DOHH2 (cell line): ENCODE measurements at regions not wholly inside any gene's neighbourhood (a gene's known extent, or its start where the extent isn't known, plus 50 kb on each side); places are given as distances from the start of the nearest gene placed in this dataset.

ENCODE experiments used
- H3F3A ChIP-seq: fragments of 200-600 bp; sonication (generic), shearing (Covaris generic); 2 replicates; pipeline ENCODE4 v1.6.0; 2016; ENCODE audit warnings: antibody characterized with exemption, mild to moderate bottlenecking; ENCODE audit not compliant: control insufficient read depth, insufficient read depth
- H3K27ac ChIP-seq: fragments of 200-600 bp; sonication (generic); 2 replicates; pipeline ENCODE4 v1.5.1; 2014; ENCODE audit warnings: low read depth, mild to moderate bottlenecking, low read length, moderate library complexity
- H3K27me3 ChIP-seq: fragments of 200-600 bp; sonication (generic); 2 replicates; pipeline ENCODE4 v1.6.1; 2014; ENCODE audit warnings: mild to moderate bottlenecking, low read length, mixed read lengths; ENCODE audit not compliant: control insufficient read depth
- H3K36me3 ChIP-seq: fragments of 200-600 bp; sonication (generic); 2 replicates; pipeline ENCODE4 v1.6.1; 2014; ENCODE audit warnings: mild to moderate bottlenecking, low read length, moderate library complexity, mixed read lengths; ENCODE audit not compliant: control insufficient read depth
- H3K4me1 ChIP-seq: fragments of 200-600 bp; sonication (generic); 2 replicates; pipeline ENCODE4 v1.6.1; 2014; ENCODE audit warnings: mild to moderate bottlenecking, low read length, mixed read lengths; ENCODE audit not compliant: control insufficient read depth
- H3K4me2 ChIP-seq: fragments of 200-600 bp; sonication (generic); 2 replicates; pipeline ENCODE4 v1.6.0; 2014; ENCODE audit warnings: mild to moderate bottlenecking, low read length, moderate library complexity
- H3K4me3 ChIP-seq: fragments of 200-600 bp; sonication (generic); 2 replicates; pipeline ENCODE4 v1.5.1; 2014; ENCODE audit warnings: mild to moderate bottlenecking, low read length, mixed read lengths
- H3K79me2 ChIP-seq: fragments of 200-600 bp; sonication (generic); 2 replicates; pipeline ENCODE4 v1.6.1; 2014; ENCODE audit warnings: mild to moderate bottlenecking, low read length, mixed read lengths; ENCODE audit not compliant: control insufficient read depth
- H3K9me2 ChIP-seq: fragments of 200-600 bp; sonication (generic); replicated peaks from 2 replicates; pipeline ENCODE4 v1.6.1; 2014; ENCODE audit warnings: mild to moderate bottlenecking, low read length, mixed read lengths; ENCODE audit not compliant: control insufficient read depth
- H3K9me3 ChIP-seq: fragments of 200-600 bp; sonication (generic); 2 replicates; pipeline ENCODE4 v1.6.1; 2014; ENCODE audit warnings: antibody characterized with exemption, low read length, mixed read lengths; ENCODE audit not compliant: control insufficient read depth, insufficient read depth
- H4K20me1 ChIP-seq: fragments of 200-600 bp; sonication (generic); 2 replicates; pipeline ENCODE4 v1.6.0; 2014; ENCODE audit warnings: low read depth, mild to moderate bottlenecking, antibody characterized with exemption, low read length, moderate library complexity; ENCODE audit not compliant: control insufficient read depth, insufficient read depth
- CTCF ChIP-seq: fragments of 200-600 bp; sonication (generic); IDR thresholded peaks from one replicate; pipeline ENCODE4 v1.5.1; 2014; ENCODE audit warnings: antibody characterized with exemption, mild to moderate bottlenecking, low read depth, low read length; ENCODE audit not compliant: poor library complexity, severe bottlenecking
- EZH2phosphoT487 ChIP-seq: fragments of 200-600 bp; sonication (generic); IDR thresholded peaks from 2 replicates; pipeline ENCODE4 v1.6.1; 2017; ENCODE audit warnings: borderline replicate concordance, mild to moderate bottlenecking, antibody characterized with exemption, low read length, moderate library complexity, mixed read lengths

DNA sequence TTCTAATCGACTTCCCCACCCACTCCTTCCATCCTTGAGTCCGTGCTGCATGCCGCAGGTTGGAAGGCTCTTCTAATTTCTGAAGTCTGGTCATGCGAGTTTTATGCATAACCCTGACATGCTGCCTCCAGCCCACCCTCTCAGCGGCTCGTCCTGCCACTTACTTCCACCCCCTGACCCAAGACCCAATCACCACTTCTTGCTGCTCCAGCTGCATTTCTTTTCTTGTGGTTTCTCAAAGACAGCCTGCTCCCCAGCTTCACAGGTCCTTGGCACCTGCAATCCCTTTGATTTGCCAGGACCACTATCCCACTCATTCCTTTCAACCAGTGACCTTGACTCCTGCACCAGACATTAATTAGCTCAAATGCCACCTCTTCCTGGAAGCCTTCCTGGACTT lies 486.7 kb downstream of the VRK1 start:
- H3K79me2 ChIP-seq = no peaks in the 10 kb centered on the region
- H4K20me1 ChIP-seq = no peaks in the 10 kb centered on the region
- no peak overlapping the region for H3K4me2 ChIP-seq
- H3K4me3 ChIP-seq = no peak overlapping the region
- H3K27me3 ChIP-seq = no peaks in the 10 kb centered on the region
- no peak overlapping the region for H3K27ac ChIP-seq
- no peaks in the 10 kb centered on the region for H3K36me3 ChIP-seq
- no peaks in the 10 kb centered on the region for H3K9me2 ChIP-seq
- no peaks in the 10 kb centered on the region for H3K4me1 ChIP-seq
- H3K9me3 ChIP-seq = no peaks in the 10 kb centered on the region; the same call in 1 of the 2 replicates
- TF ChIP-seq EZH2phosphoT487 (no peak), CTCF (no peak)
- H3F3A ChIP-seq = no peaks in the 10 kb centered on the region

GRCh38 chr14:97287956-97288355 lies 490.8 kb downstream of the VRK1 start:
- Histone ChIP-seq H3F3A (no peaks in the 10 kb centered on the region), H3K27ac (no peak overlapping the region), H4K20me1 (no peaks in the 10 kb centered on the region), H3K4me3 (no peak overlapping the region), H3K9me2 (no peaks in the 10 kb centered on the region), H3K9me3 (no peaks in the 10 kb centered on the region; the same call in 1 of the 2 replicates), H3K4me2 (no peak overlapping the region), H3K4me1 (no peaks in the 10 kb centered on the region), H3K36me3 (no peaks in the 10 kb centered on the region), H3K79me2 (no peaks in the 10 kb centered on the region), H3K27me3 (no peaks in the 10 kb centered on the region)
- no peak for TF ChIP-seq CTCF
- no peak for TF ChIP-seq EZH2phosphoT487

GRCh38 chr14:97290065-97290464 lies 492.9 kb downstream of the VRK1 start:
- Histone ChIP-seq H3K4me1 (no peaks in the 10 kb centered on the region), H3F3A (no peaks in the 10 kb centered on the region), H3K79me2 (no peaks in the 10 kb centered on the region), H3K4me2 (no peak overlapping the region), H3K27me3 (no peaks in the 10 kb centered on the region), H3K36me3 (no peaks in the 10 kb centered on the region), H3K9me2 (no peaks in the 10 kb centered on the region), H3K27ac (no peak overlapping the region), H3K9me3 (no peaks in the 10 kb centered on the region; the same call in 1 of the 2 replicates), H3K4me3 (no peak overlapping the region), H4K20me1 (no peaks in the 10 kb centered on the region)
- TF ChIP-seq EZH2phosphoT487 = no peak
- no peak for TF ChIP-seq CTCF
